ENCODE measurements at regions not wholly inside any gene's neighbourhood (a gene's known extent, or its start where the extent isn't known, plus 50 kb on each side); places are given as distances from the start of the nearest gene placed in this dataset.
"Not testable (repeated sequence)": the region's sequence is repeated elsewhere in the genome, so short reads cannot be mapped to it uniquely, and the experiment has no call there.

- no peak for DNase-seq (ENCODE audit: low spot score, unreplicated experiment)
- no peak for TF ChIP-seq CTCF (IDR thresholded peaks at IDR 0.05; ENCODE audit: unreplicated experiment)
- peaks cover 7% of the 10 kb centered on the region for H3K9me3 Mint-ChIP-seq (ENCODE audit: low read depth)
- H3K36me3 Mint-ChIP-seq (ENCODE audit: insufficient read depth), result no peaks in the 10 kb centered on the region
- H3K27me3 Mint-ChIP-seq, result no peaks in the 10 kb centered on the region
- H3K27ac Mint-ChIP-seq, result no peak overlapping the region
- H3K4me1 Mint-ChIP-seq (ENCODE audit: low read depth), result peaks cover 10% of the 10 kb centered on the region
- H3K4me3 Mint-ChIP-seq (ENCODE audit: low read depth), result no peak overlapping the region
These were observed 640.4 kb upstream of the FAM98A start for GRCh38 chr2:34239511-34239910.

GRCh38 chr2:34234823-34235222 lies 635.7 kb upstream of the FAM98A start:
- TF ChIP-seq CTCF (IDR thresholded peaks at IDR 0.05; ENCODE audit: unreplicated experiment), result no peak
- Mint-ChIP-seq H3K27me3 (no peaks in the 10 kb centered on the region), H3K36me3 (ENCODE audit: insufficient read depth) (no peaks in the 10 kb centered on the region), H3K27ac (no peak overlapping the region), H3K9me3 (ENCODE audit: low read depth) (peaks cover 7% of the 10 kb centered on the region), H3K4me3 (ENCODE audit: low read depth) (no peak overlapping the region), H3K4me1 (ENCODE audit: low read depth) (no peaks in the 10 kb centered on the region)
- DNase-seq (ENCODE audit: low spot score, unreplicated experiment), result no peak

- no peaks in the 10 kb centered on the region for H3K4me1 Mint-ChIP-seq (ENCODE audit: low read depth)
- no peaks in the 10 kb centered on the region for H3K27me3 Mint-ChIP-seq
These were observed 630.9 kb upstream of the FAM98A start for GRCh38 chr2:34229998-34230397.

GRCh38 chr2:34215174-34215573 lies 616.1 kb upstream of the FAM98A start:
- H3K36me3 Mint-ChIP-seq (ENCODE audit: insufficient read depth), result peaks cover 3% of the 10 kb centered on the region
- peak overlapping the region; percentile 1 for H3K27ac Mint-ChIP-seq
- no peak overlapping the region for H3K4me3 Mint-ChIP-seq (ENCODE audit: low read depth)
- H3K27me3 Mint-ChIP-seq, result peaks cover 23% of the 10 kb centered on the region
- no peak for TF ChIP-seq CTCF (IDR thresholded peaks at IDR 0.05; ENCODE audit: unreplicated experiment)
- H3K4me1 Mint-ChIP-seq (ENCODE audit: low read depth), result no peaks in the 10 kb centered on the region
- DNase-seq (ENCODE audit: low spot score, unreplicated experiment), result no peak
- peaks cover 22% of the 10 kb centered on the region for H3K9me3 Mint-ChIP-seq (ENCODE audit: low read depth)

More at GRCh38 chr2:34229998-34230397, 630.9 kb upstream of the FAM98A start:
- Mint-ChIP-seq H3K27ac (no peak overlapping the region), H3K36me3 (ENCODE audit: insufficient read depth) (no peaks in the 10 kb centered on the region), H3K9me3 (ENCODE audit: low read depth) (no peaks in the 10 kb centered on the region), H3K4me3 (ENCODE audit: low read depth) (no peak overlapping the region)
- TF ChIP-seq CTCF (IDR thresholded peaks at IDR 0.05; ENCODE audit: unreplicated experiment), result no peak
- no peak for DNase-seq (ENCODE audit: low spot score, unreplicated experiment)

DNA sequence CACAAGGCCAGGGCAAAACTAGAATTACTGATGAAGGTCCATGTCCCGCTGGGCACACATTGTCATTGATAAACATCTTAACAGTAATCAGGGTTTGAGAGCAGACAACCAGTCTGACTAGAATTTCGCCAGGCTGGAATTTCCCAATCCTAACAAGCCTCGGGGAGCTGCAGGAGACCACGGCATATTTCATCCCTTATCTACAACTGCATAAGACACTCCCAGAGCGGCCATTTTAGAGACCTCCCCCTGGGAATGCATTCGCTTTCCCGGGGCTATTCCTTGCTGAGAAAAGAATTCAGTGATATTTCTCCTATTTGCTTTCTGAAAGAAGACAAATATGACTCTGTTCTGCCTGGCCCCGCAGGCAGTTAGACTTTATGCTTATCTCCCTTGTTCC lies 611.3 kb upstream of the FAM98A start:
- not testable (repeated sequence) for DNase-seq (ENCODE audit: low spot score, unreplicated experiment); H3K27me3 Mint-ChIP-seq; H3K4me1 Mint-ChIP-seq (ENCODE audit: low read depth); H3K27ac Mint-ChIP-seq; H3K36me3 Mint-ChIP-seq (ENCODE audit: insufficient read depth); H3K4me3 Mint-ChIP-seq (ENCODE audit: low read depth)
- peaks cover 48% of the 10 kb centered on the region for H3K9me3 Mint-ChIP-seq (ENCODE audit: low read depth)

DNA sequence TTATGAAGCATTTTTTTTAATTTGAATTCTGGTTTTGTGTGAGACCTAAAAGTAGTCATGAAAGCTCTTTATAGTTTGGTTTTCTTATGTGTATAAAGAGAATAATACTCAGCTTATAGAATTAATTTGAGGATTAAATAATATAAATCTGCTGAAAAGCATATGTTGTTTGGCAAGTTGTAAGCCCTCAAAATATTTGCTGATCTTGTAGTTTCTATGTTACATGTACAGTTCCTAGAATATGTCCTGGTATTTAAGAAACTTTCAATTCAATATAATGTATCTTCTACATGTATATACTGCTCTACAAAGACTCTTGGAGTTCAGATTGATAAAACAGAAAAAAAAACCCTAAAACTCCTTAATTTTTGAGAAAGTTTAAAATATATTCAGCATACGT lies 605.5 kb upstream of the FAM98A start:
- no peak for DNase-seq (ENCODE audit: low spot score, unreplicated experiment)
- Mint-ChIP-seq H3K27me3 (peaks cover 3% of the 10 kb centered on the region), H3K4me3 (ENCODE audit: low read depth) (no peak overlapping the region), H3K4me1 (ENCODE audit: low read depth) (peaks cover 13% of the 10 kb centered on the region), H3K36me3 (ENCODE audit: insufficient read depth) (peaks cover 4% of the 10 kb centered on the region), H3K9me3 (ENCODE audit: low read depth) (peaks cover 19% of the 10 kb centered on the region), H3K27ac (no peak overlapping the region)
- no peak for TF ChIP-seq CTCF (IDR thresholded peaks at IDR 0.05; ENCODE audit: unreplicated experiment)
